Keratinocyte (primary cell): ENCODE measurements at regions not wholly inside any gene's neighbourhood (a gene's known extent, or its start where the extent isn't known, plus 50 kb on each side); places are given as distances from the start of the nearest gene placed in this dataset.

Source experiments
- DNase-seq: peaks from one replicate; pipeline ENCODE4 v3.0.0-alpha.2; 2011; ENCODE audit warnings: low read depth, missing footprints, low spot score
- FAIRE-seq: peaks from 2 replicates; lab custom pipeline; 2011; peaks lifted over from hg19 to GRCh38; lab: Jason Lieb, UNC
- H2AFZ ChIP-seq: 2 replicates; pipeline ENCODE4 v1.6.0; 2012; ENCODE audit warnings: low read length, control low read depth, inconsistent platforms; ENCODE audit not compliant: control insufficient read depth
- H3K27ac ChIP-seq: 2 replicates; pipeline ENCODE4 v1.5.1; 2011; ENCODE audit warnings: low read length; ENCODE audit not compliant: control insufficient read depth, insufficient read depth
- H3K27me3 ChIP-seq: 3 replicates; pipeline ENCODE4 v1.6.0; 2011; ENCODE audit warnings: low read length; ENCODE audit not compliant: control insufficient read depth, insufficient read depth; ENCODE audit errors: extremely low read depth
- H3K36me3 ChIP-seq, 2 experiments: 2 replicates in 1 of 2; 3 replicates in 1 of 2; pipeline ENCODE4 v1.5.1; 2011; ENCODE audit warnings: low read length in 2 of 2, mild to moderate bottlenecking in 1 of 2; ENCODE audit not compliant: control insufficient read depth in 2 of 2, insufficient read depth in 2 of 2; ENCODE audit errors: extremely low read depth in 1 of 2
- H3K4me1 ChIP-seq: 3 replicates; pipeline ENCODE4 v1.5.1; 2011; ENCODE audit warnings: low read length; ENCODE audit not compliant: control insufficient read depth, insufficient read depth; ENCODE audit errors: extremely low read depth
- H3K4me2 ChIP-seq: 3 replicates; pipeline ENCODE4 v1.6.0; 2011; ENCODE audit warnings: low read depth, low read length; ENCODE audit not compliant: control insufficient read depth, insufficient read depth; ENCODE audit errors: extremely low read depth
- H3K4me3 ChIP-seq, 3 experiments: fragments of 200-600 bp in 1 of 3; sonication (generic) in 1 of 3; 2 replicates in 2 of 3; 3 replicates in 1 of 3; pipeline ENCODE4 v1.5.1; 2011 to 2016; ENCODE audit warnings: low read length in 3 of 3, mild to moderate bottlenecking in 3 of 3, control low read depth in 2 of 3, inconsistent platforms in 1 of 3, low read depth in 1 of 3, mixed read lengths in 1 of 3, mixed run types in 1 of 3, moderate library complexity in 1 of 3; ENCODE audit not compliant: control insufficient read depth in 2 of 3, insufficient read depth in 2 of 3; ENCODE audit errors: extremely low read depth in 1 of 3
- H3K79me2 ChIP-seq: 2 replicates; pipeline ENCODE4 v1.6.0; 2012; ENCODE audit warnings: low read length; ENCODE audit not compliant: control insufficient read depth, insufficient read depth
- H3K9ac ChIP-seq: 3 replicates; pipeline ENCODE4 v1.6.0; 2011; ENCODE audit warnings: low read length; ENCODE audit not compliant: control insufficient read depth, insufficient read depth; ENCODE audit errors: extremely low read depth
- H3K9me1 ChIP-seq: 3 replicates; pipeline ENCODE4 v1.6.0; 2011; ENCODE audit warnings: low read length; ENCODE audit not compliant: control insufficient read depth, insufficient read depth; ENCODE audit errors: extremely low read depth
- H3K9me3 ChIP-seq: 2 replicates; pipeline ENCODE4 v1.5.1; 2012; ENCODE audit warnings: low read depth, low read length; ENCODE audit not compliant: control insufficient read depth
- H4K20me1 ChIP-seq: 3 replicates; pipeline ENCODE4 v1.6.0; 2011; ENCODE audit warnings: low read length; ENCODE audit not compliant: control insufficient read depth, insufficient read depth; ENCODE audit errors: extremely low read depth
- CTCF ChIP-seq, 3 experiments: IDR thresholded peaks in 1 of 3; conservative IDR thresholded peaks in 1 of 3; optimal IDR thresholded peaks in 1 of 3; 2 replicates in 2 of 3; 3 replicates in 1 of 3; pipeline versions ENCODE3 to v1.5.1; 2011; ENCODE audit warnings: low read length in 3 of 3, mild to moderate bottlenecking in 3 of 3, moderate library complexity in 2 of 3, control low read depth in 1 of 3, inconsistent platforms in 1 of 3; ENCODE audit not compliant: insufficient read depth in 2 of 3; ENCODE audit errors: extremely low read depth in 1 of 3
- EZH2 ChIP-seq: IDR thresholded peaks from one replicate; pipeline ENCODE4 v1.6.1; 2012; ENCODE audit warnings: inconsistent platforms, mild to moderate bottlenecking, low read length, moderate library complexity
- dilution Hi-C: fragments of 300-500 bp; cut with MboI; formaldehyde crosslinking; loops from one replicate; pipeline ENCODE4 v1.7.0; 2020; ENCODE audit warnings: low sequenced_read_pairs; ENCODE audit not compliant: extremely low pct_ligation_motif_present

DNA sequence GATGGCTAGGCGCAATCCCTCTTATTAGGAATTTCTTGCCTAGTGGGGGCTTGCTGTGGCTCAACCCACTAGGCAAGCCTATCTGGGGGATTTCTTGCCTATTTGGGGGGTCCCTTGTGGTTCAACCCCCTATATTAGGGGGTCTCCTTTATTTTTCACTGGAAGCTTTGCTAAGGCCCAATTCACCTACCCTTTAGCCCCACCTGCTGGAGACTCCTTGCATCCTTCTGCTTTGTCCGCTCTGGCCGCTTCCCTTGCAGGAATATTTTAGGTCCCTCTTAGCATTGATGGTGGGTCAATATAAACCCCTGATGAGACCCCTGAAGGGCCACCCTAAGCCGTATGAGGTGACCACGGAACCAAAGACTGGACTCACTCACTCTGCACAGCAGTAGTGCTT, 1552.1 kb downstream of the AACS start:
- no peak overlapping the region for H3K4me3 ChIP-seq
- H3K4me1 ChIP-seq = no peaks in the 10 kb centered on the region
- H3K4me2 ChIP-seq = no peak overlapping the region
- H3K9ac ChIP-seq = no peak overlapping the region
- no peak for FAIRE-seq
- H3K9me1 ChIP-seq = no peaks in the 10 kb centered on the region
- H3K79me2 ChIP-seq = no peaks in the 10 kb centered on the region
- no peak for DNase-seq
- no peaks in the 10 kb centered on the region for H3K27me3 ChIP-seq
- H3K9me3 ChIP-seq = no peaks in the 10 kb centered on the region
- no peak overlapping the region for H3K27ac ChIP-seq
- dilution Hi-C loops = no loop called here
- H2AFZ ChIP-seq = no peak overlapping the region
- no peaks in the 10 kb centered on the region for H4K20me1 ChIP-seq
- no peaks in the 10 kb centered on the region for H3K36me3 ChIP-seq
- no peak for TF ChIP-seq CTCF (optimal IDR thresholded peaks at IDR 0.05 in 1 of 3, IDR thresholded peaks at IDR 0.05 in 1 of 3, conservative IDR thresholded peaks at IDR 0.05 in 1 of 3; ENCODE audit: extremely low read depth in 1 of 3, insufficient read depth in 2 of 3, low read length in 3 of 3)
- TF ChIP-seq EZH2 = no peak

- H3K4me2 ChIP-seq = no peak overlapping the region
- dilution Hi-C loops = no loop called here
- no peaks in the 10 kb centered on the region for H4K20me1 ChIP-seq
- no peaks in the 10 kb centered on the region for H3K36me3 ChIP-seq
- H3K27me3 ChIP-seq = no peaks in the 10 kb centered on the region
- no peaks in the 10 kb centered on the region for H3K79me2 ChIP-seq
- DNase-seq = no peak
- H2AFZ ChIP-seq = no peak overlapping the region
- H3K9me3 ChIP-seq = no peaks in the 10 kb centered on the region
- no peak for FAIRE-seq
- no peak overlapping the region for H3K9ac ChIP-seq
- H3K4me3 ChIP-seq = no peak overlapping the region
- TF ChIP-seq CTCF (optimal IDR thresholded peaks at IDR 0.05 in 1 of 3, IDR thresholded peaks at IDR 0.05 in 1 of 3, conservative IDR thresholded peaks at IDR 0.05 in 1 of 3; ENCODE audit: extremely low read depth in 1 of 3, insufficient read depth in 2 of 3, low read length in 3 of 3) (no peak), EZH2 (no peak)
- H3K27ac ChIP-seq = no peak overlapping the region
- H3K9me1 ChIP-seq = no peaks in the 10 kb centered on the region
- H3K4me1 ChIP-seq = no peaks in the 10 kb centered on the region
These were observed 1562.4 kb downstream of the AACS start for GRCh38 chr12:126627596-126627995.
